ENCODE measurements at regions not wholly inside any gene's neighbourhood (a gene's known extent, or its start where the extent isn't known, plus 50 kb on each side); places are given as distances from the start of the nearest gene placed in this dataset.

GRCh38 chr18:78725426-78725825 is 254.2 kb upstream of the SALL3 start:
- no peak for DNase-seq

- no peak for DNase-seq
Observed at GRCh38 chr18:78726326-78727056, 253.1 kb upstream of the SALL3 start.

GRCh38 chr18:78727057-78727739 is 252.4 kb upstream of the SALL3 start:
- DNase-seq: no peak

- no peak for DNase-seq
Observed at GRCh38 chr18:78727877-78728783, 251.5 kb upstream of the SALL3 start.

- no peak for DNase-seq
Observed at GRCh38 chr18:78728784-78729467, 250.7 kb upstream of the SALL3 start.

GRCh38 chr18:78730546-78730945 is 249.1 kb upstream of the SALL3 start:
- no peak for DNase-seq

- DNase-seq: no peak
Observed at GRCh38 chr18:78731016-78731397, 248.6 kb upstream of the SALL3 start.

- no peak for DNase-seq
Observed at GRCh38 chr18:78731398-78732032, 248.1 kb upstream of the SALL3 start.

- DNase-seq: no peak
Observed at GRCh38 chr18:78732273-78733210, 247.1 kb upstream of the SALL3 start.

- DNase-seq: no peak
Observed at GRCh38 chr18:78733762-78734613, 245.6 kb upstream of the SALL3 start.

GRCh38 chr18:78734614-78734945 is 245.0 kb upstream of the SALL3 start:
- no peak for DNase-seq

GRCh38 chr18:78735131-78736014 is 244.2 kb upstream of the SALL3 start:
- DNase-seq: no peak

GRCh38 chr18:78736015-78736690 is 243.5 kb upstream of the SALL3 start:
- no peak for DNase-seq

GRCh38 chr18:78737006-78737915 is 242.4 kb upstream of the SALL3 start:
- no peak for DNase-seq

- DNase-seq: no peak
Observed at GRCh38 chr18:78738076-78738690, 241.4 kb upstream of the SALL3 start.

GRCh38 chr18:78739115-78739514 is 240.5 kb upstream of the SALL3 start:
- DNase-seq: no peak
